ENCODE measurements at regions not wholly inside any gene's neighbourhood (a gene's known extent, or its start where the extent isn't known, plus 50 kb on each side); places are given as distances from the start of the nearest gene placed in this dataset.
A peak's percentile ranks its signal among the peaks of the same experiment; 100 is the strongest.
"Not testable (repeated sequence)": the region's sequence is repeated elsewhere in the genome, so short reads cannot be mapped to it uniquely, and the experiment has no call there.

DNA sequence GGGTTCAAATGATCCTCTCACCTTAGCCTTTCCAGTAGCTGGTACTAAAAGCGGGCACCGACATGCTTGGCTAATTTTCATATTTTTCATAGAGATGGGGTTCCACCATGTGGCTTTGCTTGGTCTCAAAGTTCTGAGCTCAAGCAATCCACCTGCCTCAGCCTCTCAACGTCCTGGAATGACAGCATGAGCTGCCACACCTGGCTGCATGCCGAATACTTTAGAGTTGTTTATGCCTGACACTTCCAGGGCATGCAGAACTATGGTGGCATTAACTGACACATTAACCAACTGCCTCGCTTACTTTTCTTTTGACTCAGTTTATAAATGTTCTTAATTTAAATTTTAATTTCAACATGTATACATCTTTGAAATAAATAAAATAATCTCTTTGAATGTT is 135.8 kb downstream of the CCDC74A start:
- H3K27me3 ChIP-seq, ATAC-seq, H3K4me1 ChIP-seq, H3K27ac ChIP-seq, H3K4me3 ChIP-seq, DNase-seq, H3K36me3 ChIP-seq: not testable (repeated sequence)
- 76 to 82% methylated on average over 5 of the region's 5 CpGs for WGBS, 2 donors
- peaks cover 0 to 10% (median 0%) of the 10 kb centered on the region in 11 donors for H3K9me3 ChIP-seq
- intact Hi-C loops (cut with DNase I) = loop anchor here in 1 of 10 donors (10.0 kb wide), 1 partner anchor 249 kb away; no protein-coding TSS in a partner anchor

GRCh38 chr2:131665716-131666115 is 138.0 kb downstream of the CCDC74A start:
- not testable (repeated sequence) for H3K4me3 ChIP-seq, DNase-seq, H3K27me3 ChIP-seq, H3K27ac ChIP-seq, H3K36me3 ChIP-seq, ATAC-seq
- Histone ChIP-seq H3K9me3 (peaks cover 0 to 16% (median 0%) of the 10 kb centered on the region in 11 donors), H3K4me1 (peaks cover 0 to 14% (median 0%) of the 10 kb centered on the region in 9 donors)
- WGBS, 2 donors = 61 to 66% methylated on average over 3 of the region's 3 CpGs
- intact Hi-C loops (cut with DNase I) = loop anchor here in 1 of 10 donors (10.0 kb wide), 1 partner anchor 251 kb away; no protein-coding TSS in a partner anchor

GRCh38 chr2:131668794-131669540 is 141.3 kb downstream of the CCDC74A start:
- DNase-seq = peak in 1 of 2 donors; percentile 43
- not testable (repeated sequence) for ATAC-seq, H3K4me3 ChIP-seq, H3K36me3 ChIP-seq
- intact Hi-C loops (cut with DNase I) = loop anchor here in 1 of 10 donors (10.0 kb wide), 1 partner anchor 254 kb away; no protein-coding TSS in a partner anchor
- Histone ChIP-seq H3K27me3 (peaks cover 0 to 24% (median 12%) of the 10 kb centered on the region in 7 donors), H3K4me1 (peaks cover 0 to 34% (median 20%) of the 10 kb centered on the region in 9 donors), H3K9me3 (peaks cover 0 to 16% (median 0%) of the 10 kb centered on the region in 11 donors), H3K27ac (peak overlapping the region in 9 of 10 donors; percentile 40 to 85 (median 59))
- 46 to 56% methylated on average over 5 of the region's 5 CpGs for WGBS, 2 donors

GRCh38 chr2:131671841-131672470 is 144.3 kb downstream of the CCDC74A start:
- H3K4me1 ChIP-seq = peaks cover 0 to 38% (median 20%) of the 10 kb centered on the region in 9 donors
- intact Hi-C loops (cut with DNase I) = loop anchor here (5.0 to 10.0 kb wide), 7 partner anchors 130 to 520 kb away; partner anchors contain the start of gene MZT2A (in 1 of the 10)
- peak overlapping the region in 6 of 10 donors; percentile 40 to 54 (median 44) for H3K4me3 ChIP-seq
- not testable (repeated sequence) for H3K36me3 ChIP-seq, ATAC-seq, DNase-seq
- peaks cover 0 to 16% (median 0%) of the 10 kb centered on the region in 11 donors for H3K9me3 ChIP-seq
- peaks cover 0 to 46% (median 19%) of the 10 kb centered on the region in 7 donors for H3K27me3 ChIP-seq
- 53 to 56% methylated on average over 27 to 28 of the region's 28 CpGs for WGBS, 2 donors
- peak overlapping the region in 2 of 10 donors; percentile 21 to 28 for H3K27ac ChIP-seq

DNA sequence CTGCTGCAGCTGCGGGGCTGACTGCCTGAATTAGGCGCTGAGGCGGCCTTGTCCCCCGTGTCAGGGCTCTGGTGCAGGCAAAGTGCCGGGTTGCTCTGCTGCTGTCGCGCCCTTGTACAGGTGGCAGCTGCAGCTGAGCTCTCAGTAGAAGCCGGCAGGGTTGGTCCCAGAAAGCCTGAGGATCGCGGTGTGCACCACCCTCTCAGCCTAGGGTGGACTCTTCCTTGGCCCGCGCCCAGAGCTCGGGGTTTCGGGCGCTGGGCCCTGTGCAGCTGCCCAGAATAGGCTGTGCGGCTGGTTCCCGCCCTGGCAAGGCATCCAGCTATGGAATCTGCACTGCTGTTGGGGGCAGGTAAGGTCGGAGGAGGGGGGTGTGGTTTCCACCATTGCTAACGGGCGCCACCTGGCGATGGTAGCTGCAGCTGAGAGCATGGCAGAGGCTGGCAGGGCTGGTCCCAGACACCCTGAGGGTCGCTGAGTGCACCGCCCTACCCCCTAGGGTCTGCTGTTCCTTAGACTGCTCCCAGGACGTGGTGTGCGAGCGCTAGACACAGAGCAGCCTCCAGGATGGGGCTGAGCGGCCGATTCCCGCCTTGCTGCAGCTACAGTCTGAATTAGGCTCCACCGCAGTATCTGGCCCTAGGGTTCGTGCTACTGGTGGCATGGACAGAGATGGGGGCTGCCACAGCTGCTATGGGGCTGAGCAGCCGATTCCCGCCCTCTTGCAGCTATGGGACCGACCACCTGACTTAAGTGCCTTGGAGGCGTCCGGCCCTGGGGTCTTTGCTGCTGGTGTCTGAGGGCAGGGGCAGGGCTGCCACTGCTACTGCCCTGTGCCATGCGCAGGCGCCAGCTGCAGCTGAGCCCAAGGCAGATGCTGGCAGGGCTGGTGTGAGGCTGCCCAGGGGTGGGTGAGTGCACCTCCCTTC is 145.0 kb downstream of the CCDC74A start:
- H3K27ac ChIP-seq, H3K36me3 ChIP-seq: not testable (repeated sequence)
- DNase-seq = peak; percentile 62 to 73
- ATAC-seq = peak; percentile 94 to 99 (median 98)
- TF ChIP-seq, protein P1, sequence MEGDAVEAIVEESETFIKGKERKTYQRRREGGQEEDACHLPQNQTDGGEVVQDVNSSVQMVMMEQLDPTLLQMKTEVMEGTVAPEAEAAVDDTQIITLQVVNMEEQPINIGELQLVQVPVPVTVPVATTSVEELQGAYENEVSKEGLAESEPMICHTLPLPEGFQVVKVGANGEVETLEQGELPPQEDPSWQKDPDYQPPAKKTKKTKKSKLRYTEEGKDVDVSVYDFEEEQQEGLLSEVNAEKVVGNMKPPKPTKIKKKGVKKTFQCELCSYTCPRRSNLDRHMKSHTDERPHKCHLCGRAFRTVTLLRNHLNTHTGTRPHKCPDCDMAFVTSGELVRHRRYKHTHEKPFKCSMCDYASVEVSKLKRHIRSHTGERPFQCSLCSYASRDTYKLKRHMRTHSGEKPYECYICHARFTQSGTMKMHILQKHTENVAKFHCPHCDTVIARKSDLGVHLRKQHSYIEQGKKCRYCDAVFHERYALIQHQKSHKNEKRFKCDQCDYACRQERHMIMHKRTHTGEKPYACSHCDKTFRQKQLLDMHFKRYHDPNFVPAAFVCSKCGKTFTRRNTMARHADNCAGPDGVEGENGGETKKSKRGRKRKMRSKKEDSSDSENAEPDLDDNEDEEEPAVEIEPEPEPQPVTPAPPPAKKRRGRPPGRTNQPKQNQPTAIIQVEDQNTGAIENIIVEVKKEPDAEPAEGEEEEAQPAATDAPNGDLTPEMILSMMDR (IDR thresholded peaks at IDR 0.05) = peak in 8 of 9 donors; percentile 27 to 72 (median 66)
- Histone ChIP-seq H3K27me3 (peaks cover 0 to 46% (median 19%) of the 10 kb centered on the region in 7 donors), H3K9me3 (peaks cover 0 to 15% (median 0%) of the 10 kb centered on the region in 11 donors), H3K4me3 (peak overlapping the region in 9 of 10 donors; percentile 23 to 54 (median 43)), H3K4me1 (peaks cover 0 to 38% (median 20%) of the 10 kb centered on the region in 9 donors)
- intact Hi-C loops (cut with DNase I) = loop anchor here (5.0 to 10.0 kb wide), 7 partner anchors 130 to 520 kb away; partner anchors contain the start of gene MZT2A (in 1 of the 10)
- WGBS, 2 donors = 7 to 10% methylated on average over 38 of the region's 38 CpGs
